Endodermal cell (in vitro differentiated cells): ENCODE measurements at regions not wholly inside any gene's neighbourhood (a gene's known extent, or its start where the extent isn't known, plus 50 kb on each side); places are given as distances from the start of the nearest gene placed in this dataset.

Source experiments
- DNase-seq: peaks from one replicate; pipeline ENCODE4 v3.0.0-alpha.2; 2017
- H3K27ac ChIP-seq: 2 replicates; pipeline ENCODE4 v1.5.1; 2013; ENCODE audit warnings: mild to moderate bottlenecking, low read depth, low read length, moderate library complexity
- H3K27me3 ChIP-seq: 2 replicates; pipeline ENCODE4 v1.6.1; 2013; ENCODE audit warnings: mild to moderate bottlenecking, low read length, moderate library complexity; ENCODE audit not compliant: insufficient read depth, control insufficient read depth, poor library complexity, severe bottlenecking
- H3K36me3 ChIP-seq: 2 replicates; pipeline ENCODE4 v1.7.0; 2013; ENCODE audit warnings: mild to moderate bottlenecking, low read length, moderate library complexity; ENCODE audit not compliant: control insufficient read depth, insufficient read depth
- H3K4me1 ChIP-seq: one replicate; pipeline ENCODE4 v1.7.0; 2013; ENCODE audit warnings: low read length; ENCODE audit not compliant: control insufficient read depth, insufficient read depth
- H3K4me3 ChIP-seq: 2 replicates; pipeline ENCODE4 v1.5.1; 2013; ENCODE audit warnings: mild to moderate bottlenecking, low read length, moderate library complexity
- H3K9ac ChIP-seq: 2 replicates; pipeline ENCODE4 v1.6.1; 2013; ENCODE audit warnings: mild to moderate bottlenecking, low read length, moderate library complexity; ENCODE audit not compliant: poor library complexity, severe bottlenecking; ENCODE audit errors: extremely low read depth
- H3K9me3 ChIP-seq: 2 replicates; pipeline ENCODE4 v1.6.1; 2013; ENCODE audit warnings: mild to moderate bottlenecking, low read length, moderate library complexity; ENCODE audit not compliant: control insufficient read depth
- H3K27ac Mint-ChIP-seq: 2 replicates; pipeline ENCODE4 v1.8.0; 2020; ENCODE audit warnings: mixed read lengths
- H3K27me3 Mint-ChIP-seq: 2 replicates; pipeline ENCODE4 v1.8.0; 2021; ENCODE audit warnings: mild to moderate bottlenecking, mixed read lengths; ENCODE audit not compliant: insufficient read depth
- H3K36me3 Mint-ChIP-seq: 2 replicates; pipeline ENCODE4 v1.8.0; 2020; ENCODE audit warnings: low read depth, mixed read lengths
- H3K4me1 Mint-ChIP-seq: 2 replicates; pipeline ENCODE4 v1.8.0; 2020; ENCODE audit warnings: mixed read lengths
- H3K4me3 Mint-ChIP-seq: 2 replicates; pipeline ENCODE4 v1.8.0; 2020; ENCODE audit warnings: mild to moderate bottlenecking, moderate library complexity, mixed read lengths
- H3K9me3 Mint-ChIP-seq: 2 replicates; pipeline ENCODE4 v1.8.0; 2020; ENCODE audit warnings: mild to moderate bottlenecking, mixed read lengths
- CTCF ChIP-seq: fragments of 200-600 bp; sonication (generic); conservative IDR thresholded peaks from 2 replicates; pipeline ENCODE4 v1.5.0; 2021; ENCODE audit warnings: antibody characterized with exemption, mild to moderate bottlenecking
- WGBS, 2 experiments: methylation state at CpG; one replicate each; pipeline versions ENCODE4 v1.1.5 to v1.1.7; 2013; ENCODE audit warnings: missing lambda C conversion rate in 2 of 2, mixed read lengths in 1 of 2; ENCODE audit not compliant: insufficient coverage in 1 of 2, insufficient read length in 1 of 2; 5-methylcytosine and 5-hydroxymethylcytosine counted together

- WGBS, 2 experiments: 96% methylated on average over 3 of the region's 3 CpGs; no CpG with 5 or more reads in 1 of the 2 experiments
- peaks cover 4% of the 10 kb centered on the region for H3K9me3 ChIP-seq
- no peak overlapping the region for H3K9ac ChIP-seq
- H3K36me3 Mint-ChIP-seq: no peaks in the 10 kb centered on the region
- no peak for TF ChIP-seq CTCF
- H3K4me3 Mint-ChIP-seq: no peak overlapping the region
- no peaks in the 10 kb centered on the region for H3K27me3 ChIP-seq
- no peaks in the 10 kb centered on the region for H3K4me1 ChIP-seq
- H3K4me3 ChIP-seq: no peak overlapping the region
- no peaks in the 10 kb centered on the region for H3K36me3 ChIP-seq
- H3K27ac ChIP-seq: no peak overlapping the region
- H3K27ac Mint-ChIP-seq: no peak overlapping the region
- H3K4me1 Mint-ChIP-seq: no peaks in the 10 kb centered on the region
- H3K9me3 Mint-ChIP-seq: peaks cover 1% of the 10 kb centered on the region
- DNase-seq: no peak
- H3K27me3 Mint-ChIP-seq: no peaks in the 10 kb centered on the region
Observed at GRCh38 chr2:122358729-122359128, 603.3 kb downstream of the TSN start.

- Mint-ChIP-seq H3K36me3 (no peaks in the 10 kb centered on the region), H3K9me3 (no peaks in the 10 kb centered on the region), H3K27ac (no peak overlapping the region), H3K4me1 (no peaks in the 10 kb centered on the region), H3K4me3 (no peak overlapping the region), H3K27me3 (no peaks in the 10 kb centered on the region)
- no peak overlapping the region for H3K4me3 ChIP-seq
- no peaks in the 10 kb centered on the region for H3K27me3 ChIP-seq
- H3K9ac ChIP-seq: no peak overlapping the region
- no peak overlapping the region for H3K27ac ChIP-seq
- H3K36me3 ChIP-seq: no peaks in the 10 kb centered on the region
- no peaks in the 10 kb centered on the region for H3K9me3 ChIP-seq
- no peaks in the 10 kb centered on the region for H3K4me1 ChIP-seq
- DNase-seq: no peak
- no peak for TF ChIP-seq CTCF
- 100% methylated on average over 2 of the region's 2 CpGs; no CpG with 5 or more reads in 1 of the 2 experiments for WGBS, 2 experiments
Observed at GRCh38 chr2:122363885-122364284, 608.4 kb downstream of the TSN start.

GRCh38 chr2:122366427-122366826 lies 611.0 kb downstream of the TSN start:
- TF ChIP-seq CTCF: no peak
- no peak overlapping the region for H3K4me3 ChIP-seq
- Mint-ChIP-seq H3K9me3 (no peaks in the 10 kb centered on the region), H3K36me3 (no peaks in the 10 kb centered on the region), H3K4me1 (no peaks in the 10 kb centered on the region), H3K27ac (no peak overlapping the region), H3K27me3 (no peaks in the 10 kb centered on the region), H3K4me3 (no peak overlapping the region)
- H3K9ac ChIP-seq: no peak overlapping the region
- no peaks in the 10 kb centered on the region for H3K36me3 ChIP-seq
- no peaks in the 10 kb centered on the region for H3K9me3 ChIP-seq
- no peaks in the 10 kb centered on the region for H3K27me3 ChIP-seq
- H3K4me1 ChIP-seq: no peaks in the 10 kb centered on the region
- 93 to 95% methylated on average over 2 of the region's 2 CpGs for WGBS, 2 experiments
- DNase-seq: no peak
- no peak overlapping the region for H3K27ac ChIP-seq
